OCI-LY7 (cell line): ENCODE measurements at regions not wholly inside any gene's neighbourhood (a gene's known extent, or its start where the extent isn't known, plus 50 kb on each side); places are given as distances from the start of the nearest gene placed in this dataset.

Experiments used
- BruUV-seq: library from RNA; stranded (reverse); fragments of 400-500 nt; replicated peaks from 2 replicates; lab custom pipeline; 2021; lab: Mats Ljungman, UMichigan
- CTCF ChIA-PET: fragments of 300-600 bp; sonication (Branson Sonifier 250); formaldehyde crosslinking; loops from one replicate; lab custom pipeline; 2022; ENCODE audit warnings: antibody characterized with exemption; ENCODE audit not compliant: unreplicated experiment; lab: Charles Lee
- POLR2A ChIA-PET: fragments of 300-600 bp; sonication (Branson Sonifier 250); formaldehyde crosslinking; loops from one replicate; lab custom pipeline; 2022; ENCODE audit warnings: antibody characterized with exemption; lab: Charles Lee
- DNase-seq: peaks from one replicate; pipeline ENCODE4 v3.0.0-alpha.2; 2015; ENCODE audit warnings: low spot score
- H2AFZ ChIP-seq: fragments of 200-600 bp; sonication (generic), shearing (Covaris generic); 2 replicates; pipeline ENCODE4 v1.6.1; 2014; ENCODE audit warnings: mild to moderate bottlenecking, antibody characterized with exemption, low read length, moderate library complexity
- H3K27ac ChIP-seq: fragments of 200-600 bp; sonication (generic); 2 replicates; pipeline ENCODE4 v1.5.1; 2014; ENCODE audit warnings: mixed run types, low read depth, mild to moderate bottlenecking, moderate library complexity, low read length, inconsistent platforms; ENCODE audit not compliant: poor library complexity, severe bottlenecking
- H3K36me3 ChIP-seq: fragments of 200-600 bp; sonication (generic); 2 replicates; pipeline ENCODE4 v1.6.1; 2014; ENCODE audit warnings: mild to moderate bottlenecking, antibody characterized with exemption, low read length, moderate library complexity, mixed read lengths; ENCODE audit not compliant: insufficient read depth
- H3K4me1 ChIP-seq: fragments of 200-600 bp; sonication (generic); 2 replicates; pipeline ENCODE4 v1.5.1; 2014; ENCODE audit warnings: mild to moderate bottlenecking, low read length; ENCODE audit not compliant: insufficient read depth, poor library complexity, severe bottlenecking
- H3K4me2 ChIP-seq: fragments of 200-600 bp; sonication (generic); 2 replicates; pipeline ENCODE4 v1.6.1; 2014; ENCODE audit warnings: mild to moderate bottlenecking, low read length
- H3K4me3 ChIP-seq: fragments of 200-600 bp; sonication (generic); 2 replicates; pipeline ENCODE4 v1.5.1; 2014; ENCODE audit warnings: mild to moderate bottlenecking, low read depth, low read length; ENCODE audit not compliant: poor library complexity, severe bottlenecking
- H3K79me2 ChIP-seq: fragments of 200-600 bp; sonication (generic); 2 replicates; pipeline ENCODE4 v1.6.1; 2016; ENCODE audit warnings: low read depth, mild to moderate bottlenecking, low read length, moderate library complexity, mixed read lengths; ENCODE audit not compliant: insufficient read depth
- H3K9me2 ChIP-seq: fragments of 200-600 bp; sonication (generic); 2 replicates; pipeline ENCODE4 v1.6.1; 2016; ENCODE audit warnings: mild to moderate bottlenecking, low read length, mixed read lengths; ENCODE audit not compliant: insufficient read depth
- H3K9me3 ChIP-seq: fragments of 200-600 bp; sonication (generic); 2 replicates; pipeline ENCODE4 v1.6.1; 2014; ENCODE audit warnings: mild to moderate bottlenecking, mixed run types, low read length, mixed read lengths
- H4K20me1 ChIP-seq: fragments of 200-600 bp; sonication (generic); 2 replicates; pipeline ENCODE4 v1.6.1; 2014; ENCODE audit warnings: mild to moderate bottlenecking, antibody characterized with exemption, low read length, moderate library complexity, mixed read lengths; ENCODE audit not compliant: insufficient read depth
- EZH2phosphoT487 ChIP-seq: fragments of 200-600 bp; sonication (generic); IDR thresholded peaks from 2 replicates; pipeline ENCODE4 v1.6.1; 2018; ENCODE audit warnings: low read depth, borderline replicate concordance, mild to moderate bottlenecking, mixed run types, antibody characterized with exemption, low read length, moderate library complexity, mixed read lengths
- intact Hi-C: fragments of 100-400 bp; cut with micrococcal nuclease; formaldehyde crosslinking; loops from one replicate; pipeline ENCODE4 v1.10.0; 2022; ENCODE audit not compliant: unreplicated experiment
- TF ChIP-seq, protein P1 (sequence below): fragments of 200-600 bp; sonication (generic); conservative IDR thresholded peaks from 2 replicates; pipeline ENCODE4 v1.5.1; 2014; ENCODE audit warnings: mild to moderate bottlenecking, antibody characterized with exemption, low read length, moderate library complexity, mixed read lengths

DNA sequence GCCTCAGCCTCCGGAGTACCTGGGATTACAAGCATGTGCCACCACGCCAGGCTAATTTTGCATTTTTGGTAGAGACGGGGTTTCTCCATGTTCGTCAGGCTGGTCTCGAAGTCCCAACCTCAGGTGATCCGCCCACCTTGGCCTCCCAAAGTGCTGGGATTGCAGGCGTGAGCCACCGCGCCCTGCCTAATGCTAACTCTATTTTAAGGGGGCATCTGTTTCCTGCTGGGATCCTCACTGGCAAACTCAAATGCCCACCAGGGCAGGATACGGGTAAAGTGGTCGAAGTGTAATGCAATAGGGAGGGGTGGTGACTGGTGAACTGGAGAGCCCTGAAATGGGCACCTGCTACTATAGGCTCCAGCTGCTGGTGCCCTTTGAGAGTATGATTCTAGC, 131.9 kb upstream of the ZNF217 start:
- POLR2A ChIA-PET: no interaction called here
- no peaks in the 10 kb centered on the region for H3K9me3 ChIP-seq
- no peak overlapping the region for H3K27ac ChIP-seq
- intact Hi-C loops: no loop called here
- H4K20me1 ChIP-seq: no peaks in the 10 kb centered on the region
- no peak overlapping the region for H3K4me2 ChIP-seq
- no peak for DNase-seq
- H3K4me3 ChIP-seq: no peak overlapping the region
- no TSS peak for BruUV-seq
- H3K4me1 ChIP-seq: peaks cover 27% of the 10 kb centered on the region
- no peaks in the 10 kb centered on the region for H3K9me2 ChIP-seq
- no peaks in the 10 kb centered on the region for H3K36me3 ChIP-seq
- CTCF ChIA-PET: no interaction called here
- no peak overlapping the region for H2AFZ ChIP-seq
- TF ChIP-seq, protein P1, sequence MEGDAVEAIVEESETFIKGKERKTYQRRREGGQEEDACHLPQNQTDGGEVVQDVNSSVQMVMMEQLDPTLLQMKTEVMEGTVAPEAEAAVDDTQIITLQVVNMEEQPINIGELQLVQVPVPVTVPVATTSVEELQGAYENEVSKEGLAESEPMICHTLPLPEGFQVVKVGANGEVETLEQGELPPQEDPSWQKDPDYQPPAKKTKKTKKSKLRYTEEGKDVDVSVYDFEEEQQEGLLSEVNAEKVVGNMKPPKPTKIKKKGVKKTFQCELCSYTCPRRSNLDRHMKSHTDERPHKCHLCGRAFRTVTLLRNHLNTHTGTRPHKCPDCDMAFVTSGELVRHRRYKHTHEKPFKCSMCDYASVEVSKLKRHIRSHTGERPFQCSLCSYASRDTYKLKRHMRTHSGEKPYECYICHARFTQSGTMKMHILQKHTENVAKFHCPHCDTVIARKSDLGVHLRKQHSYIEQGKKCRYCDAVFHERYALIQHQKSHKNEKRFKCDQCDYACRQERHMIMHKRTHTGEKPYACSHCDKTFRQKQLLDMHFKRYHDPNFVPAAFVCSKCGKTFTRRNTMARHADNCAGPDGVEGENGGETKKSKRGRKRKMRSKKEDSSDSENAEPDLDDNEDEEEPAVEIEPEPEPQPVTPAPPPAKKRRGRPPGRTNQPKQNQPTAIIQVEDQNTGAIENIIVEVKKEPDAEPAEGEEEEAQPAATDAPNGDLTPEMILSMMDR: no peak
- TF ChIP-seq EZH2phosphoT487: no peak
- H3K79me2 ChIP-seq: no peaks in the 10 kb centered on the region

DNA sequence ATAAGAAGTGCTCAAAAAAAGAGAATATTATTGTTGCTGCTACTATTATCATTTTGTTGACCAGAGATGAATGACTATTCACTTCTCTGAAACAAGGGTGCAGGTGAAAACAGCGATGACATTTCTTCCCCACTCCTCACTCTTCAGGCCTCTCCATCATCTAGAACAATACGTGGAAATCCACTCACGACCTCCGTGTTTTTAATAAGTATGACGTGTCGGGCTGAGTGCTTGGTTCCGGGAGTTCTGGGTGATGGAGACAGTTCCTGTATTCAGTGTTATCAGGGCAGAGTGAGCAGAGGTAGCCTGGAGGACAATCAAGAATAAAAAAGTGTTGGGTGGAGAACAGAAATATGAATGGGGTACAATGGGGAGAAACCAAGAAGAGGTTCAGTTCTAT, 130.0 kb upstream of the ZNF217 start:
- BruUV-seq: no TSS peak
- Histone ChIP-seq H3K4me2 (no peak overlapping the region), H3K36me3 (no peaks in the 10 kb centered on the region), H3K4me1 (peaks cover 12% of the 10 kb centered on the region), H4K20me1 (no peaks in the 10 kb centered on the region), H3K4me3 (no peak overlapping the region), H3K27ac (no peak overlapping the region), H3K9me3 (no peaks in the 10 kb centered on the region), H3K79me2 (no peaks in the 10 kb centered on the region), H2AFZ (no peak overlapping the region), H3K9me2 (no peaks in the 10 kb centered on the region)
- TF ChIP-seq, protein P1: no peak
- TF ChIP-seq EZH2phosphoT487: no peak
- POLR2A ChIA-PET: no interaction called here
- CTCF ChIA-PET: no interaction called here
- DNase-seq: no peak
- intact Hi-C loops: no loop called here

DNA sequence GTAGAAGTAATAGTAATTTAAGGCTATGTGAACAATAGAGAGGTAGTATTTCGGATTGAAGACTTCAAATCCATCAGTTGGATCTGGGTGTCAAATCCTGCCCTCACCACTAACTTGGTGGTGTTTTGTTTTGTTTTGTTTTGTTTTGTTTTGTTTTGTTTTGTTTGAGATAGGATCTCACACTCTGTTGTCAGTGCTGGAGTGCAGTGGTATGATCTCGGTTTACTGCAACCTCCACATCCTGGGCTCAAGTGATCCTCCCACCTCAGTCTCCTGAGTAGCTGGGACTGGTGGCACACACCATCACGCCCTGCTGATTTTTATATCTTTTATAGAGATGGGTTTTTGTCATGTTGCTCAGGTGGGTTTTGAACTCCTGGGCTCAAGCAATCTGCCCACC, 129.4 kb upstream of the ZNF217 start:
- Histone ChIP-seq H2AFZ (no peak overlapping the region), H3K9me3 (no peaks in the 10 kb centered on the region), H3K79me2 (no peaks in the 10 kb centered on the region), H3K4me1 (peaks cover 12% of the 10 kb centered on the region), H3K9me2 (no peaks in the 10 kb centered on the region), H4K20me1 (no peaks in the 10 kb centered on the region), H3K4me3 (no peak overlapping the region), H3K27ac (no peak overlapping the region), H3K36me3 (no peaks in the 10 kb centered on the region), H3K4me2 (no peak overlapping the region)
- ChIA-PET POLR2A (interaction anchor here (1.0 to 1.2 kb wide), 2 partner anchors 9 to 15 kb away, joined by 3 to 4 read pairs; no protein-coding TSS in a partner anchor), CTCF (no interaction called here)
- no peak for DNase-seq
- intact Hi-C loops: no loop called here
- no peak for TF ChIP-seq EZH2phosphoT487
- TF ChIP-seq, protein P1: no peak
- no TSS peak for BruUV-seq
